ENCODE measurements at regions not wholly inside any gene's neighbourhood (a gene's known extent, or its start where the extent isn't known, plus 50 kb on each side); places are given as distances from the start of the nearest gene placed in this dataset.
"Not testable (repeated sequence)": the region's sequence is repeated elsewhere in the genome, so short reads cannot be mapped to it uniquely, and the experiment has no call there.

DNA sequence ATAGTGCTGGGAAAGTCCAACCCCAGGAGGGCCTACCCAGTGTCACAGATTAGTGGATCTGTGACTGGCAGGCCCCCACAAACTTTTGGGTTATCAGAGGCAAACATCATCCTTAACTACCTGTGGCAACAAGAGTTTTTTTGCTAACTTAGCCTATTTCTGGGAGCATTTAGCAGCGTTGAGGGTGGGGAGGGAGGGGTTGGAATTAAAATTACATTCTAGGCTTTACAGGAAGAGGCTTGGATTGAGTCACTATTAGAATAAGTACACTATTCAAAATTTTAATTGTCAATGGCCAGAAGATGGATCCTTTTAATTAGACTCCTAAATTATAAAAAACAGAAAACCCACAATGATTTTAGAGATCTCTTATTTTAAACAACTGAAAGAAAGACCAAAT lies 267.9 kb upstream of the NPSR1 start:
- no peak for DNase-seq (ENCODE audit: low read depth in 2 of 2)

DNA sequence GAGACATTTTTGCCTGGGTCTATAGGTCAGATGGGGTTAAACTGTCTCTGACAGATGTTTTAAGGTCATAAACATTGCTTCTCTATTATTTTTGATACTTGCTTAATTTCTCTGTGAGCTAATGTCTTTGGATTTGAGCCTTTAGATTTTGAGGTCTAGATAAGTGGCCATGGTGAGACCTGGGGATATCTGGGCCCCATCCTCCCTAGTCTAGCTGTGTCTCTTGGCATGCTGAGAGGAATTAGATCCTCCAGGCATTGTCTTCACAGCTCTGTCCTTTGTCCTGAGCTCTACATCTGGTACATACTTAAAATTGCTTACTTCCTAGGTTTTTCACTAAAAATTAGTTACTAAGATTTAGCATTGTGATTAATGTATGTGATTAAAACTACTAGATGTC lies 265.0 kb upstream of the NPSR1 start:
- DNase-seq (ENCODE audit: low read depth in 2 of 2), result no peak

DNA sequence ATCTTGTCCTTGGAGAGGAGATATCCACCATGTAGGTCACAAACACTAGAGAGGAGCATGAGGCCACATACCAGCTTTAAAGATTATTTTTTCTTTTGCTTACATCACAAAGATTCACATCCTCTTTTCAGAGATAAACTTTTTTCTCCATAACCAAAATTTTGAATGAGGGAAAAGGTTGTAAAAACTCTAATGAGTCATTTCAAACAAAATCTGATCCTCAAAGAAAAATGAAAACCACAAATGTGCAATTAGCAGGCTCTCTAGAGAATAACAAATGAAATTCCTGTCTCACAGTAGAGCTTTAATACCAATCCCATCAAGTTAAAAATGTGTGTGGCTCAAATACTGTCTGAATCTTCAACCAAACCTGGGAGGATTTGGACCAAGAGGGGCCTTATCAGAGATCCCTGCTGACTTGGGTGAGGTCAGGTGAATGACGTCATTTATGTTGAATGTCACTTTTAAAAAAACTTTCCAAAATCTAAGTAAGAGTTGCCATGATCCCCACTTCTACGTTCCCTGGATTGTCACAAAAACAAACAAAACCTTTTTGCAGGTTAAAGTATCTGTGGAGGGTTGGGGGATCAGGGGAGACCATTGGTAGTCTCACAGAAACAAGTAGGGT lies 261.5 kb upstream of the NPSR1 start:
- DNase-seq (ENCODE audit: low read depth in 2 of 2), result no peak

DNA sequence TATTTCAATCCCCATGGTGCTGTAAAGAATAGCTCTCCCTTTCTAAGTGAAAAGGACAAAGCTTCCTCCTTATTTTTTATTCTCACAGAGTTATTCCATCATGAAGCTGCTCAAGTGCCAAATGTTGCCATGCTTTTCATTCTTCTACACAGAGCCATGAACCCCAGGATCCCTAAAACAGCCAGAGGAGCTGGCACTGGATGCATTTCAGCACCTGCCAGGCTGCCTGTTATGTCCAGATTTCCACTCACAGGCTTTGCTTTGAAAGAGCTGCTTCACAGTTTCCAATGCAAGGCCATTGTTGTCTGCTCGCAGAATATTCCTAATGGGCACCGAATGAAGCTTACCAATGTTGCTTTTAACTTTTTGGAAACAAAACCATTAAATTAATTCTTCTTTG lies 256.2 kb upstream of the NPSR1 start:
- no peak for DNase-seq (ENCODE audit: low read depth in 2 of 2)

DNA sequence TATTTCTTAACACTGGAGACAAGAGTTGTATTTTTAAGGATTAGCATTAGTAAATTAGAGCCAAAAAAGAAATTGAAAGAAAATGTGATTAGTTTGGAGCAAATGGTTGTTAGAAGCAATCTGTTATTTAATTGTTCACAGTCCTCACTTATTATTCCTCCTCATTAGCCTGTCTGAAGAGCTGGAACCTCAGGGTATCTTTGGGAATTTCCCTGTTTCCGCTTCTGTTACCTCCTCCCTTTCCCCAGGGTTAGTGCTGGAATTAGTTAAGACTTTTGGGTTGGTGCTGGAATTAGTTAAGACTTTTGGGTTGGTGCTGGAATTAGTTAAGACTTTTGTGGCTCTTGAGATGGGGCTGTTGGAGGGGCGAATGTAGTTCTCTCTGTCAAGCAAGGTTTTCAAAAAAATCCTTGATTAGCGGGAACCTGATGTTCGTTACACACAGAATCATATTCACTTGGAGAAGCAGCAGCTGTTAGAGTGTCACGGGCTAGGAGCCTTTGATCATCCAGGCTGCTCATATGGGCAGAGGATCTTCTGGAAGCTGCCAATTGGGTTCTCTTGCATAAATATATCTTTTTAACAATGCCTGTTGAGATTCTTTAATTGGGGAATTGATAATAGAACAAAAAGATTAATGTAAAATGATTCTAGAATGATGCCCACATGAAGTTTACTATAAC lies 251.0 kb upstream of the NPSR1 start:
- no peak for DNase-seq (ENCODE audit: low read depth in 2 of 2)

DNA sequence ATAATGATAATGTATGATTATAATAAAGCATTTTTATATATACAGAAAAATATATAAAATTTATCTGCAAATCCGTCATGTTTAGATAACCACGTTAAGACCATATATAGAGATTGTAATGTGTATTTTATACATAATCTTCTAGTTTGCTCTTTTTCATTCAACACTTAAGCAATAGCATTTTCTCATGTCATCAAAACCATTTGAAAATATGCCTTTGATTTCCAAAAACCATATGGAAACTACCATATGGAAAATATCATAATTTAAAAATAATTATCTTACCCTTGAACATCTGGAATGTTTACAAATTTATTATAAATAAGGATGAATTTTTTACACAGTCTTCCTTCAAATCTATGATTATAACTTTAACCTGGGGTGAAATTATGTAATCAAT lies 250.4 kb upstream of the NPSR1 start:
- DNase-seq (ENCODE audit: low read depth in 2 of 2), result no peak

DNA sequence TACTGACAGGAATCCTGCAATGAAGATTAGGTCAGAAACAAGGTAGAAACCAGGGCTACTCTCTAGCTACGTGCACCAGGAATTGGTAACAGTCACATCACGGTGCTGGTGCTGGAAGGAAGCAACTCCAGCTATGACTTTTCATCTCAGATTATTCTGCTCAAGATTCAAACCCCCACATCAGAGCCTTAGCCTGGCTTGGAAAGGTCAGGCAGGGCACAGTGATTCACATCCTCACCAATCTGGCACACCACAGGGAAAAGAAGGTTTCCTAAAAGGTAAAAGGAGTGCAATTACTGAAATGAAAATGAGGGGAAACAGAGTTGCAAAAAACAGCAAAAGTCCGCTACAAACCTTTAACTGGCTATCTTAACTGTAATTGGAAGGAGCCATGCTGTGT lies 240.2 kb upstream of the NPSR1 start:
- no peak for DNase-seq (ENCODE audit: low read depth in 2 of 2)

DNA sequence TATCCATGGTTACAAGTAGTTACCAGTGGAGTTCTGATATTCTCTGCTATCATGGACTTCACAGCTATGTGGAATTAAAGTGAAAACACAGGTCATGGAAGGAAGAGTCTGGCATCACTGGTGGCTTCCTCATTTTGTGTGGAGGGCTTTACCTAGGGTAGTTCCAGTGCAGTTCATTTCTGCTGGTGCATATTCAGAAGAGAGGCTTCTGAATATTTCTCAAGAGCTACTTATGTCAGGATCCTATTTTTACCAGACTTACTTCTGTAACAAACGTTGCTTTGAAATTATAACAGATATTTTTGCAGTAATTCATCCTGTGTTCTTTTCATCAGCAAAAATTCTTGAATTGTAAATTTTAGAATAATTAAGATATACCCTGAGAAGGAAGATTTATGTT lies 236.5 kb upstream of the NPSR1 start:
- no peak for DNase-seq (ENCODE audit: low read depth in 2 of 2)

DNA sequence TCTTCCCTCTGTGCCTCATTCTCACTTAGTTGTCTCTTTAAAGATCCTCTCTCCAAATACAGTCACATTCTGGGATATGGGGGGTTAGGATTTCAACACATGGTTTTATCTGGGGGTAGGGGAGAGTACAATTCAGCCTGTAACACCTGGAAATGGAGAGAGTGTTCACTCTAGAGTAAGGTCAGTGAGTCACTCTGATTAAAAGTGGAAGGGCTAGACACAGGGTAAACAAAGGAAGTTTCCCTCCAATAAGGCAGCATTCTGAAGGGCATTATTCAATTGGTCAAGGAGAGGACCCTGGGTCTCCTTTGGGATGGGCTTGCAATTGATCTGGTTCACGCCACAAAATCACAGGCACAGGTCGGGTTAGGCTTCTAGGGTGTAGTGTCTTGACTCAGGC lies 232.8 kb upstream of the NPSR1 start:
- DNase-seq (ENCODE audit: low read depth in 2 of 2), result no peak

DNA sequence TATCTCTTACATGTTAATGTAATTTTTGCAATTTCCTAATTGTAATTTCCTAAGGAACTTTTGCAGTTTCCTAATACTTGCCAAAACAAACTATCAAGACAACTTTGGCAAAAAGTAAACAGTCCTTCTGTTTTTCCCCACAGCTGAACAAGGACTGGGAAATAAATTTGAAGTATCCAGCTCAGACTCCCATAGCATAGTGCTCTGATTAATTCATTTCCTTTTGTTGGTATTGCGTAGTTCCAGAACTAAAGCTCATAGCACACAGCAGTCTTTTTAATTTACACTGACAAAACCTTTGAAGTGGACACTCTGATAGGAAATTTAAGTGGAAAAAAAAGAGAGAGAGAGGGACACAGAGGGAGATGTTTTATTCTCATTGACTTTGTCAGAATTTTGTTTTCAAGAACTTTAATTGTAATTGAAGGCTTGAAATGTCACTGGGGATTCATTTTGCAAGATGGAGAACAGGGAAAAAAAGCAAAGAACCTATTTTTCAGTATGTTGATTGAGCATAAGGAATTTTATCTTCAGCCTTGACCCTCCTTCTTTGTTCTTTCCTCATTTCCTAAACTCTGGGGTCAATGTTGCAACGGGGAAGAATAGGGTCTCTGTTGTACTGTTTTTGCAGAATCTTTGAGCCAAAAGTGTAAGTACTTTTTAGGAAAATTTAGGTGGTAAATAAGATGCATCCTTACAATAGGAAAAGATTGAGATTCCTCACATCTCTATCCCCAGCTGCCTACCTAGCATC lies 232.2 kb upstream of the NPSR1 start:
- no peak for DNase-seq (ENCODE audit: low read depth in 2 of 2)

DNA sequence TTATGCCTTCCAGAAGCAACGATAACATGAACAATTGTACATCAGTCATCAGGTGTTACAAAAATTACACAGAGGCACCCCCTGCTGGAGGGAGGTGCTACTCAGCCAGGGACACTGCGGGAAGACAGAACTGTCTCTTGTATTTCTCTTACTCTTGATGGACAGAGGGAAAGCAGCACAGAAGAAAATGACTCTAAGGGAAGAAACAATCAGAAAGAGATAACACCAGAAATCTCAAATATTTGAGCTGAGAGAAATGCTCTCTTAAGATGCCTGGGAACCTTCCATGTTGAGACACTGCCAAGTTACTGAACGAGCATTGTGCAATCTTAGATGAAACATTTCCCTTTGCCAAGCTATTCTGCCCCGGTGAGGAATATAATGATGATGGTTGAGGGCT lies 227.6 kb upstream of the NPSR1 start:
- DNase-seq (ENCODE audit: low read depth in 2 of 2), result no peak

DNA sequence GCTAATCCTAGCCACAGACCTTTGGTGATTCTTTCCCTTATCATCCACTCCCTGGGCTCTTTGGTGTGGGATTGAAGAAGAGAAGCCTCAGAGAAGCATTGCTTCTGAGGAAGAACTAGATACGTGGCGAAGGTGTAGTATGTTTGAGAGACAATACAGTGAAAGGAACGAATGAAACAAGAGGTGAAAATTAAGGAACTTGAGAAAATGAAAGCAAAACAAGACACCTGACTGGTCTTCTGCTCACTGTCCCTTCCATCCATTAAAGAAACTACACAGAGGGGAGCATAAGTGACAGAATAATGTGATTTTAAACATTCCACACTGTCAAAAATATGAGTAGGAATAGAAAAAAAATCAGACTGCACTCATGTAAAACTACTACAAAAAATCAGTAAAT lies 219.6 kb upstream of the NPSR1 start:
- no peak for DNase-seq (ENCODE audit: low read depth in 2 of 2)

DNA sequence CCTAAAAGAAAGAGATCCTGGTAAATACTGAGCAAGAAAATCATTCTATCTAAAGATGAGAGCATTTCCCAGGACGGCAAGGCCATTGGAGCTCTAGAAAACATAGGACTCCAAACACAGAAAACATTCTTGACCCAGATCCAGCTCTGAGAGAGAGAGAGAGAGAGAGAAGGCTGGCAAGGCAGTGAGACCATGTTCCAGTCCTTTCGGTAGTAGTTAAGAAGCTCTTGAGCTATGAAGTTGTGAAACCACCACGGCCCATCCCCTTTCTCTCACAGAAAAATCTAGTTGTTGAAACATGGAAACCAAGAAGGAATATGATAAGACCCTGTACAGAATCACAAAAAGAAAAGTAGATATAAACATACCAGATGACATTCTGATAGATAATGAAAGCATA lies 212.4 kb upstream of the NPSR1 start:
- no peak for DNase-seq (ENCODE audit: low read depth in 2 of 2)

DNA sequence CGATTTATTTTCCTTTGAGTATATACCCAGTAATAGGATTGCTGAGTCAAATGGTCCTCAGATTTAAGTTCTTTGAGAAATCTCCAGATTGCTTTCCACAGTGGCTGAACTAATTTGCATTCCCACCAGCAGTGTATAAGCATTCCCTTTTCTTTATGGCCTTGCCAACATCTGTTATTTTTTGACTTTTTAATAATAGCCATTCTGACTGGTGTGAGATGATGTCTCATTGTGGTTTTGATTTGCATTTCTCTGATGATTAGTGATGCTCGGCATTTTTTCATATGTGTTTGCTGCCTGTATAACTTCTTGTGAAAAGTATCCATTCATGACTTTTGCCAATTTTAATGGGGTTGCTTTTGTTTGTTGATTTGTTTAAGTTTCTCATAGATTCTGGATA lies 209.5 kb upstream of the NPSR1 start:
- DNase-seq (ENCODE audit: low read depth in 2 of 2), result not testable (repeated sequence)

DNA sequence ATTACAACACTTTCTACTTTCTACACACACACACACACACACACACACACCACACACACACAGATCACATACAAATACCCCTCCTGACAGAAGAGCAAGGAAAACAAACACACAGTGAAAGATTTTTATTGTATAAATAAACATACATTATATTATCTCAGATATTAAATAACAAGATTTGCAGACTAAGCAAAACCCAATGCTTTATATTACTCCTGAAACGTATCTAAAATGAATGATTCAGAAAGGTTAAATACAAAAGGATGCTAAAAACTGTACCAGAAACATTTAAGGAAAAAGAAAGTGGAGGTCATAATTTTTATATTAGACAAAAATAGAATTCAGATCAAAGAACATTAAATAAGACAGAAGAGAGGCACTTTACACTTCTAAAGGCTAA lies 208.3 kb upstream of the NPSR1 start:
- DNase-seq (ENCODE audit: low read depth in 2 of 2), result no peak

DNA sequence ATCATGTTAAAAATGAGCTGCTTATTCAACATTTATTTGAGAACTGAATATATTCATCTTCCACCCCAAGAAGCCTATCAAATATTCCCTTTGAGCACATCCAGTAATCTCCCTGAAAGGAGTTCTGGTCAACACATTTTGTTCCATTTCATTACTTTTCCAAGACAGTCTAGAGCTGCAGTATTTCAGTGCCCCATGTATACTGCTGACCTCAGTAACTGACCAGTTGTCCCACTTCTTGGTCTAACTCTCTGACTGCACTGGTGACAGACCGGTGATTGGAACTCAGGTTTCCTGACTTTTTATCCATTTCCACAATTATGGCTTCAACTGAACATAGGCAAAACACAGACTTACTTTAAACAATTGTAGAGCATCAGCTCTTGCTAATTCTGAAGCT lies 206.8 kb upstream of the NPSR1 start:
- no peak for DNase-seq (ENCODE audit: low read depth in 2 of 2)

DNA sequence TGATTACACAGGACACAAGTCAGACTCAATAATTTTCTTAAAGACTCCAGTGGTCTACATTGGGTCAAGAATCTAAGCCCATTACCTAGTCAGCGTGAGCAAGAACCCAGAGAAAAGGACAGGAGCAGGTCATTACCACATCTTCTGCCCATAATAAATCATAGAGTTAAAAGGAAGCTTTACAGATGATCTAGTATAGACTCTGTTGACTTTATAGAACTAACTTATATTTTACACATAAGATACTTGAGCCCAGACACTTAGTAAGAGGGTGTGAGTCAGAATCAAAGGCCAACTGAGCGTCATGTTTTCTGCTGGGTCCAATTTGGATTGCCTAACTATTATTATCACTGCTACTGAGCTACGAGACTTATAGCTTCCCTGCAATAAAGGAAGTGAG lies 206.1 kb upstream of the NPSR1 start:
- no peak for DNase-seq (ENCODE audit: low read depth in 2 of 2)

DNA sequence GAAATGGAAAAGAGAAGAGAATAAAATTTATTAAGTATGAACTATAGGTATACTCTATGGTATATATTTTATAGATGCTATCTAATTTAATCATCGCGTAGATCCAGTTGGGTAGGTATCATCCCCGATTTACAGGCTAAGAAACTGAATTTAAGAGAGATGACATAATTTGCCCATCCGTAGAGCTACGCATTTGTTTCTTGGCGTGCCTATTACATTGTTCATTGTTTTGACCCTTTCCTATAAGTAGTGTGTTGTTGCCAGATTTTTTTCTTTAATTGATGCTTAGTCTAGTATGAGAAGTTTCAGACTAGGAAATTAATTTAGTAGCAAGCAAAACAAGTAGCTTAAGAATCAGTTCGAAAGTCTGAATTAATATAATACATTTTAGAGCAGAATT lies 205.7 kb upstream of the NPSR1 start:
- DNase-seq (ENCODE audit: low read depth in 2 of 2), result no peak

DNA sequence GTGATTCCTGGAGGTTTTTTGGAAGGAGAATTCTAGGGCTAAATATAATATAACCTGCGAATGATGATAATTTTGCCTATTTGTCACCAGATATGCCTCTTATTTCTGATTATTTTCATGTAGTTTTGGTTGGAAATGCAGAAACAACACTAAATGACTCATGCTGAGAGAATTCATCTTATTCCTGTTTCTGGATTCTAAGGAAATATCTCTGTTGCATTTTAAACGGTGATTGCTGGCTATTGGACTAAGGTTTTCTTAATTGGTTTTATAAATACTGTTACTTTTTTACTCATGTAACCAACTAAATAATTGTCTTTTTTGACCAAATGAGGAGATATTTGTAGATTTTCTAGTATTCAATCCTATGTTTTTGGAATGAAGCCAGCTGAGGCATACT lies 204.9 kb upstream of the NPSR1 start:
- no peak for DNase-seq (ENCODE audit: low read depth in 2 of 2)

DNA sequence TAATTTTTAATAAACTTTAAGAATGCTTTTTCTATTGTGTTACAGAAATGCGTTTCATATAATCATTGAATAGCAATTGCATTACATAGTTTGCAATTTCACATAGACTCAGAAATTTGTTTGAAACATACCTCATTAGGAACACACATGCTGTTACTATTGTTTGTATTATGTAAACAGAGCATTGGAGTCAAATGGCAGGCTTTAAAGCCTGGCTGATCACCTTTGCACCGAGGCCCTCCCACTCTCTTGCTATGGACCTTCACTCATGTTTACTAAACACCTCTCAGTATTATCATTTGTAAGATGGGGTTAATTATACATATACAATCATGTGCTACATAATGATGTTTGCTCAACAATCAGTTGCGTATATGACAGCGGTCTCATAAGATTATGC lies 203.6 kb upstream of the NPSR1 start:
- DNase-seq (ENCODE audit: low read depth in 2 of 2), result no peak

DNA sequence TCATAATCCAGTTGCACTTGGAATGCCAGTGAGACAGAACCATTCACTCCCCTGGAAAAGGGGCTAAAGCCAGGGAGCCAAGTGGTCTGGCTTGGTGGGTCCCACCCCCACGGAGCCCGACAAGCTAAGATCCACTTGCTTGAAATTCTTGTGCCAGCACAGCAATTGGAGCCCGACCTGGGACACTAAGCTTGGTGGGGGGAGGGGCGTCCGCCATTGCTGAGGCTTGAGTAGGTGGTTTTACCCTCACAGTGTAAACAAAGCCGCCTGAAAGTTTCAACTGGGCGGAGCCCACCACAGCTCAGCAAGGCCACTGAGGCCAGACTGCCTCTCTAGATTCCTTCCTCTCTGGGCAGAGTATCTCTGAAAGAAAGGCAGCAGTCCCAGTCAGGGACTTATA lies 200.7 kb upstream of the NPSR1 start:
- DNase-seq (ENCODE audit: low read depth in 2 of 2), result no peak

DNA sequence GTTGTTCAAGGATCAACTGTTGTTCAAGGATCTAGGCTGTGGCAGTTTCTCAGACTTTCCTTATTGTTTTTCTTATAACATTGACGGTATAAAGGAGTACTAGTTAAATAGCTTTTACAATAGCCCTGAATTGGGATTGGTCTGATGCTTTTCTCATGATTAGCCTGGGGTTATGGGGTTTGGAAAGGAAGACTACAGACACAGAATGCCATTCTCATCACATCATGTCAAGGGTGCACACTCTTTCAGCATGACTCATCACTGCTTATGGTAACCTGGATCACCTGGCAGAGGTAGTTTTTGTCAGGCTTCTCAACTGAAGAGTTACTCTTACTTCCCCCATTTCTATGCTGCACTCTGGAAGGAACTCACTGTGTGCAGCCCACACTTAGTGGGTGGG lies 194.2 kb upstream of the NPSR1 start:
- no peak for DNase-seq (ENCODE audit: low read depth in 2 of 2)

DNA sequence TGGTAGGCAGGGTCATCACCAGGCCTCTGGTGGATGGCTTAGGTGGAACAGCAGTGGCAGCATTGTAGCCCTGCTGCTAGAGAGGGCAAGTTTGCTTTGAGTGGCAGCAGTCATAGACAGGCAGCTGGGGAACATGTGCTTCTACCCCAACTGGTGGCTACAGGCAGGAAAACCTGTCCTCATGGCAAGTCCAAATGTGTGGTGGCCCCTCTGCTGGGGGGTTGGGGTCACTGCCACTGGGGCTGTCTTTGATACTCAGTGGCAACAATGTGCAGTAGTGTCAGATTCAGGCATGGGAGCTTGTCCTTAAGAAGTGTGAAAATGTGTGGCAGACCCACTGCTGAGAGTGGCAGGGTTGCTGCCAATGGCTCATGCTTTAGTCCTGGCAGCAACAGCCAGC lies 186.2 kb upstream of the NPSR1 start:
- no peak for DNase-seq (ENCODE audit: low read depth in 2 of 2)
